Mesothelial cell of epicardium (in vitro differentiated cells): ENCODE measurements at regions not wholly inside any gene's neighbourhood (a gene's known extent, or its start where the extent isn't known, plus 50 kb on each side); places are given as distances from the start of the nearest gene placed in this dataset.
A peak's percentile ranks its signal among the peaks of the same experiment; 100 is the strongest.
"Not testable (repeated sequence)": the region's sequence is repeated elsewhere in the genome, so short reads cannot be mapped to it uniquely, and the experiment has no call there.

Experiments
- DNase-seq, 2 experiments: peaks; one replicate each; pipeline ENCODE4 v3.0.0; 2021; ENCODE audit warnings: low spot score in 2 of 2; ENCODE audit not compliant: unreplicated experiment in 2 of 2
- H3K27ac Mint-ChIP-seq: 2 replicates; pipeline ENCODE4 v1.8.0; 2021; ENCODE audit warnings: mixed read lengths
- H3K27me3 Mint-ChIP-seq: 2 replicates; pipeline ENCODE4 v1.8.0; 2021; ENCODE audit warnings: low read depth, mixed read lengths
- H3K36me3 Mint-ChIP-seq: 2 replicates; pipeline ENCODE4 v1.8.0; 2021; ENCODE audit warnings: mixed read lengths
- H3K4me1 Mint-ChIP-seq: 2 replicates; pipeline ENCODE4 v1.8.0; 2021; ENCODE audit warnings: mixed read lengths
- H3K4me3 Mint-ChIP-seq: 2 replicates; pipeline ENCODE4 v1.8.0; 2021; ENCODE audit warnings: mild to moderate bottlenecking, moderate library complexity, mixed read lengths
- H3K9me3 Mint-ChIP-seq: 2 replicates; pipeline ENCODE4 v1.8.0; 2021; ENCODE audit warnings: mixed read lengths
- CTCF ChIP-seq: fragments of 200-600 bp; sonication (generic); IDR thresholded peaks from one replicate; pipeline ENCODE4 v1.5.0; 2021; ENCODE audit warnings: antibody characterized with exemption; ENCODE audit not compliant: unreplicated experiment

- H3K4me3 Mint-ChIP-seq, result no peak overlapping the region
- H3K36me3 Mint-ChIP-seq, result peaks cover 4% of the 10 kb centered on the region
- H3K27ac Mint-ChIP-seq, result no peak overlapping the region
- no peak for TF ChIP-seq CTCF
- H3K9me3 Mint-ChIP-seq, result peaks cover 38% of the 10 kb centered on the region
- no peak for DNase-seq
- H3K4me1 Mint-ChIP-seq, result no peaks in the 10 kb centered on the region
- H3K27me3 Mint-ChIP-seq, result no peaks in the 10 kb centered on the region
Measured at GRCh38 chr4:31474221-31474620, 754.1 kb downstream of the PCDH7 start.

GRCh38 chr4:31482691-31483090 is 762.5 kb downstream of the PCDH7 start:
- no peak overlapping the region for H3K4me3 Mint-ChIP-seq

GRCh38 chr4:31499216-31499615 is 779.0 kb downstream of the PCDH7 start:
- not testable (repeated sequence) for H3K4me3 Mint-ChIP-seq, H3K36me3 Mint-ChIP-seq, H3K4me1 Mint-ChIP-seq, H3K27ac Mint-ChIP-seq, DNase-seq, H3K27me3 Mint-ChIP-seq
- peaks cover 19% of the 10 kb centered on the region for H3K9me3 Mint-ChIP-seq

More at GRCh38 chr4:31482691-31483090, 762.5 kb downstream of the PCDH7 start:
- no peaks in the 10 kb centered on the region for H3K4me1 Mint-ChIP-seq
- H3K27ac Mint-ChIP-seq, result no peak overlapping the region
- TF ChIP-seq CTCF, result no peak
- no peaks in the 10 kb centered on the region for H3K27me3 Mint-ChIP-seq
- DNase-seq, result no peak
- no peaks in the 10 kb centered on the region for H3K36me3 Mint-ChIP-seq
- H3K9me3 Mint-ChIP-seq, result peaks cover 14% of the 10 kb centered on the region

- no peak overlapping the region for H3K4me3 Mint-ChIP-seq
- H3K9me3 Mint-ChIP-seq, result peaks cover 23% of the 10 kb centered on the region
- H3K27me3 Mint-ChIP-seq, result no peaks in the 10 kb centered on the region
- no peaks in the 10 kb centered on the region for H3K36me3 Mint-ChIP-seq
- DNase-seq, result no peak
- peaks cover 7% of the 10 kb centered on the region for H3K4me1 Mint-ChIP-seq
- no peak overlapping the region for H3K27ac Mint-ChIP-seq
- no peak for TF ChIP-seq CTCF
Measured at GRCh38 chr4:31516520-31516919, 796.4 kb downstream of the PCDH7 start.

GRCh38 chr4:31518796-31519250 is 798.7 kb downstream of the PCDH7 start:
- Mint-ChIP-seq H3K4me1 (peaks cover 7% of the 10 kb centered on the region), H3K27ac (peak overlapping the region; percentile 0), H3K36me3 (no peaks in the 10 kb centered on the region), H3K4me3 (no peak overlapping the region), H3K9me3 (peaks cover 27% of the 10 kb centered on the region), H3K27me3 (no peaks in the 10 kb centered on the region)
- no peak for DNase-seq
- no peak for TF ChIP-seq CTCF

GRCh38 chr4:31530555-31530954 is 810.4 kb downstream of the PCDH7 start:
- TF ChIP-seq CTCF, result no peak
- Mint-ChIP-seq H3K27ac (no peak overlapping the region), H3K4me1 (no peaks in the 10 kb centered on the region), H3K27me3 (no peaks in the 10 kb centered on the region), H3K4me3 (no peak overlapping the region), H3K36me3 (peaks cover 1% of the 10 kb centered on the region), H3K9me3 (peaks cover 43% of the 10 kb centered on the region)
- DNase-seq, result no peak
